HepG2 (cell line): ENCODE measurements at regions not wholly inside any gene's neighbourhood (a gene's known extent, or its start where the extent isn't known, plus 50 kb on each side); places are given as distances from the start of the nearest gene placed in this dataset.

Source experiments
- CREB1 ChIP-seq, 2 experiments: fragments of 450-650 bp in 1 of 2; IDR thresholded peaks; 2 replicates each; pipeline ENCODE4 v1.6.1; 2016 to 2017; ENCODE audit warnings: control low read depth in 1 of 2, mild to moderate bottlenecking in 1 of 2, missing compliant biosample characterization in 1 of 2, missing genetic modification characterization in 1 of 2
- MAZ ChIP-seq, 2 experiments: sonication (generic) in 1 of 2; formaldehyde crosslinking in 1 of 2; IDR thresholded peaks; 2 replicates each; pipeline versions ENCODE4 v1.5.0 to v1.6.1; 2012 to 2020; ENCODE audit warnings: low read depth in 2 of 2, mild to moderate bottlenecking in 2 of 2, borderline replicate concordance in 1 of 2, improper control_type of control experiment in 1 of 2, low read length in 1 of 2, missing genetic modification reagents in 1 of 2, moderate library complexity in 1 of 2
- RFX3 ChIP-seq: IDR thresholded peaks from 2 replicates; pipeline ENCODE4 v1.6.1; 2016; ENCODE audit warnings: missing biosample characterization, missing genetic modification reagents
- TAF1 ChIP-seq: sonication (generic); formaldehyde crosslinking; IDR thresholded peaks from 2 replicates; pipeline ENCODE4 v1.4.0; 2020; ENCODE audit warnings: missing genetic modification reagents
- ZKSCAN5 ChIP-seq: sonication (generic); formaldehyde crosslinking; IDR thresholded peaks from 2 replicates; pipeline ENCODE4 v1.5.1; 2020; ENCODE audit warnings: mild to moderate bottlenecking, missing genetic modification reagents

- TF ChIP-seq ZKSCAN5 (CRISPR knock-in tag), result no peak
- TF ChIP-seq CREB1 (IDR thresholded peaks at IDR 0.05), result no peak
- no peak for TF ChIP-seq CREB1 (CRISPR knock-in tag; IDR thresholded peaks at IDR 0.05)
- TF ChIP-seq RFX3 (CRISPR knock-in tag), result no peak
- no peak for TF ChIP-seq MAZ (IDR thresholded peaks at IDR 0.05; ENCODE audit: borderline replicate concordance, low read depth, low read length)
- TF ChIP-seq MAZ (CRISPR knock-in tag; IDR thresholded peaks at IDR 0.05; ENCODE audit: low read depth), result no peak
- no peak for TF ChIP-seq TAF1 (CRISPR knock-in tag)
These were observed 121.1 kb upstream of the GHR start for GRCh38 chr5:42302186-42302585.
